Cardiac fibroblast (primary cell): ENCODE measurements at regions not wholly inside any gene's neighbourhood (a gene's known extent, or its start where the extent isn't known, plus 50 kb on each side); places are given as distances from the start of the nearest gene placed in this dataset.
A peak's percentile ranks its signal among the peaks of the same experiment; 100 is the strongest.

Experiments used
- DNase-seq, 2 donors: peaks; one replicate each; pipeline versions ENCODE4 v3.0.0 to v3.0.0-alpha.2; 2010; ENCODE audit warnings: low read depth in 2 of 2
- H3K4me3 ChIP-seq, 2 donors: replicated peaks in 1 of 2; 1 replicate in 1 of 2; 2 replicates in 1 of 2; pipeline ENCODE4 v1.5.1; 2011; ENCODE audit warnings: low read depth in 2 of 2, low read length in 2 of 2, mild to moderate bottlenecking in 2 of 2, moderate library complexity in 1 of 2
- CTCF ChIP-seq: IDR thresholded peaks from one replicate; pipeline ENCODE4 v1.5.1; 2011; ENCODE audit warnings: low read depth, mild to moderate bottlenecking, low read length, inconsistent platforms

DNA sequence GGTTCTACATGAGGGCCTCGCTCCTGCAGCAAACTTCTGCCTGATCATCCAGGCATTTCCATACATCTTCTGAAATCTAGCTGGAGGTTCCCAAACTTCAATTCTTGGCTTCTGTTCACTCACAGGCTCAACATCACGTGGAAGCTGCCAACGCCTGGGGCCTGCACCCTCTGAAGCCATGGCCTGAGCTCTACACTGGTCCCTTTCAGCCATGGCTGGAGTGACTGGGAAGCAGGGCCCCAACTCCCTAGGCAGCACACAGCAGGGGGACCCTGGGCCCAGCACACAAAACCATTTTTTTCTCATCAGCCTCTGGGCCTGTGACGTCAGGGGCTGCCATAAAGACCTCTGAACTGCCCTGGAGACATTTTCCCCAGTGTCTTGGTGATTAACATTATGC lies 542.7 kb downstream of the TLL1 start:
- no peak for DNase-seq
- TF ChIP-seq CTCF = no peak
- H3K4me3 ChIP-seq = no peak overlapping the region

DNA sequence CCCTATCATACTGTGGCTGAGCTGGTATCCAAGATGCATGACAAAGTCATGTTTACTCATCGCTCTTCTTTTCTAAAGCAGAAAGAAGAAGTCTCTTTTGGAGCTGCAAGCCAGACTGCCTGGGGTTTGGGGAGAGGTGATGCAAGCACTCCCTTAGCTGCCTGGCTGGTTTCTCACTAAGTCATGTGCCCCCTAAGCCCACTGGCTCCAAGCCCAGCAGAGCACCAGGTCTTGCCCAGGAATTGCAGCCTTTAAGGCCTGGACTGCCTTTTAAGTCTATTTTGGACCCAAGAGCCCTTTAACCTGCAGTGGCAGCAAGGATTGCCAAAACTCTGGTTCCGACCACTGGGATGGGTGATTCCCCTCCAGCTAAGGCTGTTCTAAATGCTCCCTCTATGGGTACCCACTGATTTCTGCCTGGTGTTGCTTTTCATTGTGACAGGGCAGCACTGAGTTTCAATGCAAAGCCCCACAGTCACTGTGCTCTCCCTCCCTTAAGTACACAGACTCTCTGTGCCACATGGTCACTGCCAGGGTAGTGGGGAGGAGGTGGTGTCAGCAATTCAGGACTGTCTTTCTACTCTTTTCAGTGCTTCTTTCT lies 548.6 kb downstream of the TLL1 start:
- H3K4me3 ChIP-seq = no peak overlapping the region
- DNase-seq = peak; percentile 75 to 89
- TF ChIP-seq CTCF = peak; percentile 0

GRCh38 chr4:166422475-166422874 lies 549.4 kb downstream of the TLL1 start:
- DNase-seq = peak; percentile 56 to 92
- no peak for TF ChIP-seq CTCF
- no peak overlapping the region for H3K4me3 ChIP-seq

DNA sequence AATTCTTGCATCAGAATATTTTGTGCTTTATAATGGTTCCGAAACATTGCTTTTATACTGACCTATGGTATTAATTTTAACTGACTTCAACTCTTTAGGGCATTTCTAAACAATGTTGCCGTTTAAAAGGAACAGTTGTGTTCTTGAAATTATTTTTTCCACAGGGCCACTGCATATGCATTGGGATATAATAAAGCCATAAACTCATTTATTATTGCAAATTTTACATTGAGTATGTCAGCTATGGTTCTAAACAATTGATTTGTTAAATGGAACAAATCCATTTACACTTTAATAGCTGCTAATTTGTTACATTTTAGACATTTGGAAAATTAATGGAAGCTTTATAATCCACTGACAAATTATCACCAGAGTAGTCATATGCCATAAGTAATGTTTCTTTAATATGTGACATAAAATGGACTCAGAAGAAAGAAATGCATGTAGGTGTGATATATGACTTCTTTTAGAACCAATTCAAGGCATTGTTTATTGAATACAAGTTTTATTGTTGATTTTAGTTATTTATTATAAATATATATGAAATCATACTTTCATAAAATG lies 553.3 kb downstream of the TLL1 start:
- TF ChIP-seq CTCF = no peak
- H3K4me3 ChIP-seq = no peak overlapping the region
- no peak for DNase-seq

DNA sequence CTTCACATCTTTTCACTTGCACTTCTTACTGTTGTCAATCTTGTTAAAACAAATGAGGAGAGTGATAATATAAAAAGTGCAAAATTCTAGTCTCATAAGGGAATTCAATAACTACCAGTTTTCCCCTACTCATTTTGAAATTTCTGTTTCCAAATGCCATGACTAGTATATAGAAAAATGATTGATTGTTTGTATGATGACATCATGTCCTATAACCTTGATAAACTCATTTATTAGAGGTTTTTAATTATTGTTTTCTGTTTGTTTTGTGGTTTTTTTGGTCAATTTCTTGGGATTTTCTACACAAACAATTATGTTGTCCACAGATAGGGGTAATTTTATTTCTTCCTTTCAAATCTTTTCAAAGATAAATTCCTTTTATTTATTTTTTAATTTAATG lies 559.1 kb downstream of the TLL1 start:
- no peak for DNase-seq
- H3K4me3 ChIP-seq = no peak overlapping the region
- TF ChIP-seq CTCF = no peak

DNA sequence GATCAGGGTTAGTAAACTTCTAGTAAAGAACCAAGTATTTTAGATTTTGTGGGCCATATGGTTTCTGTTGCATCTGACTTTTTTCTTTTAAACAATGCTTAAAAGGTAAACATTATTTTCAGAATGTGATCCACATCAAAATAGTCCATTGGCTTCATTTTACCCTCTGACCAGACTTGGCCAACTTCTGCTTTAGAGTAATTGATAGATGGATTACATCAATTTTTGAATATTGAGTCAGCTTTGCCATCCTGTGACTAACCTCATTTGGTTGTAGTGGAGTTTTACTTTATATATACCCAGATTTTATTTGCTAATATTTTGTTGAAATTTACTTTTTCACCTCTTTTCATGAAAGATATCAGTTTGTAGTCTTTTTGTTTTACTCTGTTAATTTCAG lies 559.8 kb downstream of the TLL1 start:
- no peak for TF ChIP-seq CTCF
- H3K4me3 ChIP-seq = no peak overlapping the region
- peak in 1 of 2 donors; percentile 30 for DNase-seq

DNA sequence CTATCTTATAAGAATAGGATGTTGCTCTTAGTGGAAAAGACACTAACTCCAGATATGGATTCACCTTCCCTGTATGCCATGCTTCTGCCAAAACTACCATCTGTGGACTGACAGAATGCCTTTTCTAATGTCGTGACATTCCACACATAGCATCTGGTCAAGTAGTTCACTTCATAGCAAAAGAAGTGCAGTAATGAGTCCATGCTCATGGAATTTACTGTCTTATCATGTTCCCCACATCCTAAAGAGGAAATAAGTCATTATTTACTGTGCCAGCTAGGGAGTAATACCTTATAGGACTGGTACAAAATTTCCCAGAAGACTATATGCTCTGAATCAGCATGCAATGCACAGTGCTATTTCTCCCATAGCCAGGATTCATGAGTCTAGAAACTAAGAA lies 562.4 kb downstream of the TLL1 start:
- DNase-seq = peak; percentile 65 to 93
- no peak overlapping the region for H3K4me3 ChIP-seq
- TF ChIP-seq CTCF = no peak
